ENCODE measurements at regions not wholly inside any gene's neighbourhood (a gene's known extent, or its start where the extent isn't known, plus 50 kb on each side); places are given as distances from the start of the nearest gene placed in this dataset.

DNA sequence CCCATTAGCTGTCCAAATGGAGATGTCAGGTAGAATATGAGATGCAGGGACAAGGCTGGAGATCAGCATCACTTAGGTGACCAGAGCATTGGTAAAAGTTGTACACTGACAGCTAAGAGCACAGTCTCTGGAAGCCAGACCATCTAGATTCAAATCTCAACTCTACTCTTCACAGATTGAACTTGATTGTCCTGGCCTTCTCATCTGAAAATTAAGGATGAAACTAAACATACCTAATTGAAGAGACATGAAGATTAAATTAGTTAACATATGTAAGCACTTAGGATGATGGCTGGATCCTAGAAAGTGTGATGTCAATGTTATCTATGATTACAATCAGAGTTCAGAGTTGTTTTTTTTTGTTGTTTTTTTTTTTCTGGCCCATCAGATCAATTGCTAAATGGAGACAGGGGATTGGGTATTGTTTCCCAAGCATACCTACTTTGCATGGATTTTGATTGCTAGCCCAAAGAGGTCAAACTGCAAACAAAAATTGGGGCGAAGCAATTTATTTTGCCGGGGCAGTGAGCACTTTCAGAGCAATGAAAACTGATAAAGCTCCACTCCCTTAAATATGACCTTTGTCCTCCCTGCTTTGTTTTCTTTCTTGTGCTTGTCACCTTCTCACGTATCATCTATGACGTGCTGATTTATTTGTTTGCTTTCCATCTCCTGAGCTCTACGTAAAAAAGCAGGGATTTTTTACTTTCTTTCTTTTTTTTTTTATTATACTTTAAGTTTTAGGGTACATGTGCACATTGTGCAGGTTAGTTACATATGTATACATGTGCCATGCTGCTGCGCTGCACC, 217.6 kb upstream of the CPHXL start:
- TF ChIP-seq, protein P1, sequence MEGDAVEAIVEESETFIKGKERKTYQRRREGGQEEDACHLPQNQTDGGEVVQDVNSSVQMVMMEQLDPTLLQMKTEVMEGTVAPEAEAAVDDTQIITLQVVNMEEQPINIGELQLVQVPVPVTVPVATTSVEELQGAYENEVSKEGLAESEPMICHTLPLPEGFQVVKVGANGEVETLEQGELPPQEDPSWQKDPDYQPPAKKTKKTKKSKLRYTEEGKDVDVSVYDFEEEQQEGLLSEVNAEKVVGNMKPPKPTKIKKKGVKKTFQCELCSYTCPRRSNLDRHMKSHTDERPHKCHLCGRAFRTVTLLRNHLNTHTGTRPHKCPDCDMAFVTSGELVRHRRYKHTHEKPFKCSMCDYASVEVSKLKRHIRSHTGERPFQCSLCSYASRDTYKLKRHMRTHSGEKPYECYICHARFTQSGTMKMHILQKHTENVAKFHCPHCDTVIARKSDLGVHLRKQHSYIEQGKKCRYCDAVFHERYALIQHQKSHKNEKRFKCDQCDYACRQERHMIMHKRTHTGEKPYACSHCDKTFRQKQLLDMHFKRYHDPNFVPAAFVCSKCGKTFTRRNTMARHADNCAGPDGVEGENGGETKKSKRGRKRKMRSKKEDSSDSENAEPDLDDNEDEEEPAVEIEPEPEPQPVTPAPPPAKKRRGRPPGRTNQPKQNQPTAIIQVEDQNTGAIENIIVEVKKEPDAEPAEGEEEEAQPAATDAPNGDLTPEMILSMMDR (IDR thresholded peaks at IDR 0.05; ENCODE audit: poor library complexity), result no peak
- no peak for TF ChIP-seq EZH2 (IDR thresholded peaks at IDR 0.05; ENCODE audit: borderline replicate concordance)
- no peak for TF ChIP-seq EZH2phosphoT487 (IDR thresholded peaks at IDR 0.05; ENCODE audit: low read depth, severe bottlenecking, unreplicated experiment)

Data from hepatocyte (in vitro differentiated cells).